Liver (tissue), 8 donors: ENCODE measurements at regions not wholly inside any gene's neighbourhood (a gene's known extent, or its start where the extent isn't known, plus 50 kb on each side); places are given as distances from the start of the nearest gene placed in this dataset.

Experiments used
- DNase-seq: peaks from one replicate; pipeline ENCODE4 v3.0.0-alpha.2; 2017; ENCODE audit warnings: low spot score
- H3K27ac ChIP-seq, 2 donors: one replicate each; pipeline ENCODE4 v1.7.0; 2013; ENCODE audit warnings: inconsistent platforms in 2 of 2, low read length in 2 of 2, control low read depth in 1 of 2, low read depth in 1 of 2, mild to moderate bottlenecking in 1 of 2
- H3K27me3 ChIP-seq, 4 donors: one replicate each; pipeline versions ENCODE4 v1.6.1 to v1.7.0; 2013; ENCODE audit warnings: low read length in 3 of 4, inconsistent platforms in 1 of 4, mild to moderate bottlenecking in 1 of 4, moderate library complexity in 1 of 4; ENCODE audit not compliant: control insufficient read depth in 4 of 4, insufficient read depth in 4 of 4
- H3K36me3 ChIP-seq, 4 donors: one replicate each; pipeline versions ENCODE4 v1.6.1 to v1.7.0; 2013; ENCODE audit warnings: low read length in 3 of 4, mild to moderate bottlenecking in 3 of 4, low read depth in 1 of 4, moderate library complexity in 1 of 4; ENCODE audit not compliant: control insufficient read depth in 4 of 4, insufficient read depth in 3 of 4
- H3K4me1 ChIP-seq, 4 donors: one replicate each; pipeline versions ENCODE4 v1.6.1 to v1.7.0; 2013; ENCODE audit warnings: low read length in 3 of 4, mild to moderate bottlenecking in 3 of 4, moderate library complexity in 1 of 4; ENCODE audit not compliant: control insufficient read depth in 4 of 4, insufficient read depth in 4 of 4
- H3K4me3 ChIP-seq, 3 donors: one replicate each; pipeline versions ENCODE4 v1.6.1 to v1.7.0; 2013; ENCODE audit warnings: low read length in 3 of 3, control low read depth in 1 of 3, low read depth in 1 of 3, mild to moderate bottlenecking in 1 of 3
- H3K9ac ChIP-seq, 2 donors: one replicate each; pipeline ENCODE4 v1.7.0; 2013; ENCODE audit warnings: low read length in 2 of 2, mild to moderate bottlenecking in 2 of 2, moderate library complexity in 2 of 2, control low read depth in 1 of 2, low read depth in 1 of 2
- H3K9me3 ChIP-seq, 4 donors: one replicate each; pipeline versions ENCODE4 v1.6.1 to v1.7.0; 2013; ENCODE audit warnings: low read length in 3 of 4; ENCODE audit not compliant: control insufficient read depth in 4 of 4
- EGR1 ChIP-seq, 2 donors: IDR thresholded peaks; 2 replicates each; pipeline ENCODE4 v1.6.1; 2016 to 2018; ENCODE audit warnings: antibody characterized with exemption in 2 of 2, low read depth in 2 of 2
- FOXA2 ChIP-seq: IDR thresholded peaks from 2 replicates; pipeline ENCODE4 v1.6.1; 2016; ENCODE audit warnings: antibody characterized with exemption
- GABPA ChIP-seq, 2 donors: IDR thresholded peaks in 1 of 2; conservative IDR thresholded peaks in 1 of 2; 2 replicates each; pipeline ENCODE4 v1.6.1; 2016; ENCODE audit warnings: antibody characterized with exemption in 2 of 2, mild to moderate bottlenecking in 1 of 2, moderate library complexity in 1 of 2
- HNF4A ChIP-seq, 2 donors: conservative IDR thresholded peaks; 2 replicates each; pipeline ENCODE4 v1.6.1; 2016; ENCODE audit warnings: antibody characterized with exemption in 2 of 2, mild to moderate bottlenecking in 2 of 2
- HNF4G ChIP-seq: IDR thresholded peaks from 2 replicates; pipeline ENCODE4 v1.6.1; 2016; ENCODE audit warnings: antibody characterized with exemption
- NR2F2 ChIP-seq: IDR thresholded peaks from 2 replicates; pipeline ENCODE4 v1.6.1; 2016; ENCODE audit warnings: antibody characterized with exemption
- RAD21 ChIP-seq, 2 donors: IDR thresholded peaks; 2 replicates each; pipeline ENCODE4 v1.6.1; 2016; ENCODE audit warnings: antibody characterized with exemption in 2 of 2, mild to moderate bottlenecking in 2 of 2
- RXRA ChIP-seq, 2 donors: IDR thresholded peaks; 2 replicates each; pipeline ENCODE4 v1.6.1; 2017 to 2018; ENCODE audit warnings: antibody characterized with exemption in 2 of 2, mild to moderate bottlenecking in 1 of 2
- SP1 ChIP-seq: IDR thresholded peaks from 2 replicates; pipeline ENCODE4 v1.6.1; 2018; ENCODE audit warnings: antibody characterized with exemption, mild to moderate bottlenecking
- YY1 ChIP-seq: IDR thresholded peaks from 2 replicates; pipeline ENCODE4 v1.6.1; 2016; ENCODE audit warnings: antibody characterized with exemption, mild to moderate bottlenecking
- WGBS: extraction: QIAGEN DNeasy Blood & Tissue Kit; methylation state at CpG from one replicate; pipeline ENCODE4 v1.1.7; 2013; 5-methylcytosine and 5-hydroxymethylcytosine counted together
- TF ChIP-seq, protein P1 (sequence below): IDR thresholded peaks from 2 replicates; pipeline ENCODE4 v1.6.1; 2016; ENCODE audit warnings: antibody characterized with exemption
- TF ChIP-seq, protein P2 (sequence below): IDR thresholded peaks from 2 replicates; pipeline ENCODE4 v1.6.1; 2016; ENCODE audit warnings: antibody characterized with exemption
- TF ChIP-seq, protein P3 (sequence below): IDR thresholded peaks from 2 replicates; pipeline ENCODE4 v1.6.1; 2016; ENCODE audit warnings: antibody characterized with exemption
- TF ChIP-seq, protein P4 (sequence below): fragments of 150-350 bp; IDR thresholded peaks from 2 replicates; pipeline ENCODE4 v1.5.1; 2017; ENCODE audit warnings: improper control_type of control experiment, low read depth, low read length; ENCODE audit not compliant: missing input control
- TF ChIP-seq, protein P5 (sequence below): IDR thresholded peaks from 2 replicates; pipeline ENCODE4 v1.6.1; 2016; ENCODE audit warnings: antibody characterized with exemption, mild to moderate bottlenecking
- donor health status: healthy.
- donor health status: healthy.
- donor health status: healthy.
- donor health status: healthy.
- donor health status: healthy.

DNA sequence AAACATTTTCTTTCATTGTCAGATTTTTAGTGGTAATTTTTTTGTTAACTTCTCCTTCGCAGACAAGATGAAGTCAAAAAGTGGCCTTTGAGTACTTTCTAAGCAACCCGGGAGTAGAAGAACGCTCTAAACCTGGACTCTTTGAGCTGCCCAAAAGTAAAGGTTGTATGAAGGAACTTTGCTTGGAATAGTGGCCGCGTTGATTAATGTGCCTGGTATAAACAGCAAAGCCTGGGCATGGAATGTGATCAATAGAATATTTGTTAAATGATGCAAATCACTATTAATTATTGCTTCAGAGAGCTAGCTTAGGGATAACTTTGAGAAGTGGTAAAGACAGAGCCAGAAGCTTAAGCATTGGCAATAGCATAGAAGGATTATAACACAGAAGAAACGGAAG is 475.1 kb upstream of the ANKRD30A start:
- Histone ChIP-seq H3K27me3 (peaks cover 0 to 2% (median 0%) of the 10 kb centered on the region in 4 donors), H3K27ac (no peak overlapping the region), H3K4me3 (no peak overlapping the region), H3K36me3 (no peaks in the 10 kb centered on the region), H3K9ac (no peak overlapping the region), H3K4me1 (no peaks in the 10 kb centered on the region), H3K9me3 (peaks cover 0 to 9% (median 4%) of the 10 kb centered on the region in 4 donors)
- DNase-seq: no peak
- TF ChIP-seq, protein P1, sequence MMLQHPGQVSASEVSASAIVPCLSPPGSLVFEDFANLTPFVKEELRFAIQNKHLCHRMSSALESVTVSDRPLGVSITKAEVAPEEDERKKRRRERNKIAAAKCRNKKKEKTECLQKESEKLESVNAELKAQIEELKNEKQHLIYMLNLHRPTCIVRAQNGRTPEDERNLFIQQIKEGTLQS: no peak
- no peak for TF ChIP-seq HNF4A (conservative IDR thresholded peaks at IDR 0.05)
- TF ChIP-seq YY1: no peak
- no peak for TF ChIP-seq FOXA2
- TF ChIP-seq, protein P2, sequence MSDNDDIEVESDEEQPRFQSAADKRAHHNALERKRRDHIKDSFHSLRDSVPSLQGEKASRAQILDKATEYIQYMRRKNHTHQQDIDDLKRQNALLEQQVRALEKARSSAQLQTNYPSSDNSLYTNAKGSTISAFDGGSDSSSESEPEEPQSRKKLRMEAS: no peak
- TF ChIP-seq, protein P3, sequence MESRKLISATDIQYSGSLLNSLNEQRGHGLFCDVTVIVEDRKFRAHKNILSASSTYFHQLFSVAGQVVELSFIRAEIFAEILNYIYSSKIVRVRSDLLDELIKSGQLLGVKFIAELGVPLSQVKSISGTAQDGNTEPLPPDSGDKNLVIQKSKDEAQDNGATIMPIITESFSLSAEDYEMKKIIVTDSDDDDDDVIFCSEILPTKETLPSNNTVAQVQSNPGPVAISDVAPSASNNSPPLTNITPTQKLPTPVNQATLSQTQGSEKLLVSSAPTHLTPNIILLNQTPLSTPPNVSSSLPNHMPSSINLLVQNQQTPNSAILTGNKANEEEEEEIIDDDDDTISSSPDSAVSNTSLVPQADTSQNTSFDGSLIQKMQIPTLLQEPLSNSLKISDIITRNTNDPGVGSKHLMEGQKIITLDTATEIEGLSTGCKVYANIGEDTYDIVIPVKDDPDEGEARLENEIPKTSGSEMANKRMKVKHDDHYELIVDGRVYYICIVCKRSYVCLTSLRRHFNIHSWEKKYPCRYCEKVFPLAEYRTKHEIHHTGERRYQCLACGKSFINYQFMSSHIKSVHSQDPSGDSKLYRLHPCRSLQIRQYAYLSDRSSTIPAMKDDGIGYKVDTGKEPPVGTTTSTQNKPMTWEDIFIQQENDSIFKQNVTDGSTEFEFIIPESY: no peak
- TF ChIP-seq, protein P4, sequence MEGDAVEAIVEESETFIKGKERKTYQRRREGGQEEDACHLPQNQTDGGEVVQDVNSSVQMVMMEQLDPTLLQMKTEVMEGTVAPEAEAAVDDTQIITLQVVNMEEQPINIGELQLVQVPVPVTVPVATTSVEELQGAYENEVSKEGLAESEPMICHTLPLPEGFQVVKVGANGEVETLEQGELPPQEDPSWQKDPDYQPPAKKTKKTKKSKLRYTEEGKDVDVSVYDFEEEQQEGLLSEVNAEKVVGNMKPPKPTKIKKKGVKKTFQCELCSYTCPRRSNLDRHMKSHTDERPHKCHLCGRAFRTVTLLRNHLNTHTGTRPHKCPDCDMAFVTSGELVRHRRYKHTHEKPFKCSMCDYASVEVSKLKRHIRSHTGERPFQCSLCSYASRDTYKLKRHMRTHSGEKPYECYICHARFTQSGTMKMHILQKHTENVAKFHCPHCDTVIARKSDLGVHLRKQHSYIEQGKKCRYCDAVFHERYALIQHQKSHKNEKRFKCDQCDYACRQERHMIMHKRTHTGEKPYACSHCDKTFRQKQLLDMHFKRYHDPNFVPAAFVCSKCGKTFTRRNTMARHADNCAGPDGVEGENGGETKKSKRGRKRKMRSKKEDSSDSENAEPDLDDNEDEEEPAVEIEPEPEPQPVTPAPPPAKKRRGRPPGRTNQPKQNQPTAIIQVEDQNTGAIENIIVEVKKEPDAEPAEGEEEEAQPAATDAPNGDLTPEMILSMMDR: no peak
- TF ChIP-seq NR2F2: no peak
- TF ChIP-seq, protein P5, sequence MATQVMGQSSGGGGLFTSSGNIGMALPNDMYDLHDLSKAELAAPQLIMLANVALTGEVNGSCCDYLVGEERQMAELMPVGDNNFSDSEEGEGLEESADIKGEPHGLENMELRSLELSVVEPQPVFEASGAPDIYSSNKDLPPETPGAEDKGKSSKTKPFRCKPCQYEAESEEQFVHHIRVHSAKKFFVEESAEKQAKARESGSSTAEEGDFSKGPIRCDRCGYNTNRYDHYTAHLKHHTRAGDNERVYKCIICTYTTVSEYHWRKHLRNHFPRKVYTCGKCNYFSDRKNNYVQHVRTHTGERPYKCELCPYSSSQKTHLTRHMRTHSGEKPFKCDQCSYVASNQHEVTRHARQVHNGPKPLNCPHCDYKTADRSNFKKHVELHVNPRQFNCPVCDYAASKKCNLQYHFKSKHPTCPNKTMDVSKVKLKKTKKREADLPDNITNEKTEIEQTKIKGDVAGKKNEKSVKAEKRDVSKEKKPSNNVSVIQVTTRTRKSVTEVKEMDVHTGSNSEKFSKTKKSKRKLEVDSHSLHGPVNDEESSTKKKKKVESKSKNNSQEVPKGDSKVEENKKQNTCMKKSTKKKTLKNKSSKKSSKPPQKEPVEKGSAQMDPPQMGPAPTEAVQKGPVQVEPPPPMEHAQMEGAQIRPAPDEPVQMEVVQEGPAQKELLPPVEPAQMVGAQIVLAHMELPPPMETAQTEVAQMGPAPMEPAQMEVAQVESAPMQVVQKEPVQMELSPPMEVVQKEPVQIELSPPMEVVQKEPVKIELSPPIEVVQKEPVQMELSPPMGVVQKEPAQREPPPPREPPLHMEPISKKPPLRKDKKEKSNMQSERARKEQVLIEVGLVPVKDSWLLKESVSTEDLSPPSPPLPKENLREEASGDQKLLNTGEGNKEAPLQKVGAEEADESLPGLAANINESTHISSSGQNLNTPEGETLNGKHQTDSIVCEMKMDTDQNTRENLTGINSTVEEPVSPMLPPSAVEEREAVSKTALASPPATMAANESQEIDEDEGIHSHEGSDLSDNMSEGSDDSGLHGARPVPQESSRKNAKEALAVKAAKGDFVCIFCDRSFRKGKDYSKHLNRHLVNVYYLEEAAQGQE: no peak
- TF ChIP-seq SP1: no peak
- no peak for TF ChIP-seq HNF4G
- TF ChIP-seq GABPA (IDR thresholded peaks at IDR 0.05 in 1 of 2, conservative IDR thresholded peaks at IDR 0.05 in 1 of 2): no peak
- no peak for TF ChIP-seq RXRA (IDR thresholded peaks at IDR 0.05)
- no peak for TF ChIP-seq RAD21 (IDR thresholded peaks at IDR 0.05)
- WGBS: 91% methylated on average over 6 of the region's 6 CpGs

DNA sequence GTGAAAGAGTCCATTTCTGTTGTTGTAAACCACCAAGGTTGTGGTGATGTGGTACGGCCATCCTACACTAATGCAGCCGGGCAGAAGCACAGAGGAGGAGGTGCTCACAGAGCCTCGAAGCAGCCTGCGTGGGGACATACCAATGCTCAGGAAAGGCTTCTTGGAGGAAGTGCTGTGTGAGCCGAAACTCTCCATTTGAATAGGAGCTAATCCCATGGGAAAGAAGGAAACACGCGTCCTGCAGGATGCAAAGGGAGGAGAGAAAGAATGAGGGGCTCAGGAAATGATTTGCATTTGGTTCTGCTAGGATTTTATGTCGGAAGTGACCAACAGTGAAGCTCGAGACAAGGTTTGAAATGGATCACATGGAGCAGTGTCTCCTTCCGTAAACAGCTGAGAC is 477.9 kb upstream of the ANKRD30A start:
- no peak for DNase-seq
- TF ChIP-seq EGR1 (IDR thresholded peaks at IDR 0.05; ENCODE audit: low read depth in 2 of 2): no peak
- TF ChIP-seq RXRA (IDR thresholded peaks at IDR 0.05): no peak
- TF ChIP-seq RAD21 (IDR thresholded peaks at IDR 0.05): no peak

More for the DNA sequence above, 477.9 kb upstream of the ANKRD30A start:
- Histone ChIP-seq H3K36me3 (no peaks in the 10 kb centered on the region), H3K27me3 (peaks cover 0 to 2% (median 0%) of the 10 kb centered on the region in 4 donors), H3K4me1 (no peaks in the 10 kb centered on the region), H3K9me3 (peaks cover 0 to 9% (median 4%) of the 10 kb centered on the region in 4 donors), H3K9ac (no peak overlapping the region), H3K4me3 (no peak overlapping the region), H3K27ac (no peak overlapping the region)
- WGBS: 88% methylated on average over 10 of the region's 10 CpGs
